GM19023 (cell line): ENCODE measurements at regions not wholly inside any gene's neighbourhood (a gene's known extent, or its start where the extent isn't known, plus 50 kb on each side); places are given as distances from the start of the nearest gene placed in this dataset.

Experiments
- ATAC-seq: cut with Tn5 transposase; IDR thresholded peaks from one replicate; pipeline ENCODE4 v1.9.1; 2021; ENCODE audit warnings: mild to moderate bottlenecking, moderate library complexity; ENCODE audit not compliant: unreplicated experiment

DNA sequence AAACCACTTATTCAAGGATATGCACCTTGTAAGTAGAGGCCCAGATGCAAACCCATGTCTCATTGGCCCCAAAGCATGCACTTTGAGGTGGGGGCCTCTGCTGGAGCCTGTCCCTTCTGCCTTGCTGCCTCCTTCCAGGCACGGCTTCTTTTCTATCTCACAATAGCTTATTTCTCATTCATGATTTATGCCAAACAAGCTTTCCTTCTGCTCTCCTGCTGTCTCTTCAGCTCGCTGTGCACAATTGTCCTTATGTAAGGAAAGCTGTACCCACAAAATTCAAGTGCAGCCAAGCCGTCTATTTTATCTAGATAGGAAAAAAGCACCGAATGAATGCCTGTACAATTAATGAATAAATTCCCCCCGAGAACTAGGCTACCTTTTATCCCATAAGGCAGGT, 124.8 kb upstream of the PACRGL start:
- no peak for ATAC-seq

GRCh38 chr4:20576861-20577260, 123.4 kb upstream of the PACRGL start:
- no peak for ATAC-seq

GRCh38 chr4:20577702-20578101, 122.6 kb upstream of the PACRGL start:
- ATAC-seq: no peak

DNA sequence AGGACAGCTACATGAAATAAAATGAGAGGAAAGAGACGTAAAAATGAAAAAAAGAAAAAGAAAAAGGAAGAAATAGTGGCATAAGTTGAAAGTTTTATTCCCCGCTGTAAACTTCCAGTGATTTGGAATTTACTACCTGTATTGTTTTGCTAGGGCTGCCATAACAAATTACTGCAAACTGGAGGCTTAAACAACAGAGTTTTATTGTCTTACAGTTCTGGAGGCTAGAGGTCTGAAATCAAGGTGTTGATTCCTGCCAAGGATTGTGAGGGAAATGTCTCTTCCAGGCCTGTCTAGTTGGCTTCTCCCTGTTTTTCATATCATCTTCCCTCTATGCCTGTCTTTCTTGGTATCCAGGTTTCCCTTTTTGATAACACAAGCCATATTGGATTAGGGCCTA, 119.4 kb upstream of the PACRGL start:
- no peak for ATAC-seq

DNA sequence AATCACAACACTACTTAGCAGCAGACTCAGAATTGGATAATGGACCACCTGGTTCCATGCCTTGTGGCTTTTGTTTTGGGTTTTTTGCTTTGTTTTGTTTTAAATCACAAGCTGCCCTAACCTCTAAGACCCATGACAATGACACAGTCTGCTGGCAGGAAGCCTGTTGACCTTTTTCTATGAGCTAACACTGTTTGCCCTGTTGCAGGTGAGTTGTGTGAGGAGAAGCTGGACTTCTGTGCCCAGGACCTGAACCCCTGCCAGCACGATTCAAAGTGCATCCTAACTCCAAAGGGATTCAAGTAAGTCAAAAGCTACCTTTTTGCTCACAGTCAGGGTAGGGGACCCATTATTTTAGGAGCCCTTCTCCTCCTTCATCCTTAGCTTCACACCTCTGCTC, 110.8 kb upstream of the PACRGL start:
- no peak for ATAC-seq

DNA sequence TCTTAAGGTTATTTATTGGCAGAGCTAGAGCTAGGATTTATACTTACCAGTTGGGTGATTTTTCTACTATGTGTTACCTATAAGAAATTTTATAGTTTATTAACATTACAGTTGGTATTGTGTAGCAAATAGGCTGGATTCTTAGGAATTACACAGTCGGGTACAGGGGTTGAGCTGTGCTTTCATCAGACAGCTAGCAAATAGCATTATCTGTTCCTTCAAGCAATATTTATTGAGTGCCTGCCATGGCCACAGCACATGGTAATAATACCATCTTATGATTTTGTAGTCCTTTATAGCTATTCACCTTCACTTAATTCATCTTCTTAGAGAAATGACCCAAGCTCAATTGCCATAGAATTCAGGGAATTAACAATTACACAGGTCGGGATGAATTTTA, 109.4 kb upstream of the PACRGL start:
- ATAC-seq: no peak

- ATAC-seq: no peak
Measured at GRCh38 chr4:20591571-20591970, 108.7 kb upstream of the PACRGL start.

- no peak for ATAC-seq
Measured at GRCh38 chr4:20592013-20592412, 108.2 kb upstream of the PACRGL start.

- no peak for ATAC-seq
Measured at GRCh38 chr4:20592663-20593062, 107.6 kb upstream of the PACRGL start.

- no peak for ATAC-seq
Measured at GRCh38 chr4:20598626-20599025, 101.6 kb upstream of the PACRGL start.

DNA sequence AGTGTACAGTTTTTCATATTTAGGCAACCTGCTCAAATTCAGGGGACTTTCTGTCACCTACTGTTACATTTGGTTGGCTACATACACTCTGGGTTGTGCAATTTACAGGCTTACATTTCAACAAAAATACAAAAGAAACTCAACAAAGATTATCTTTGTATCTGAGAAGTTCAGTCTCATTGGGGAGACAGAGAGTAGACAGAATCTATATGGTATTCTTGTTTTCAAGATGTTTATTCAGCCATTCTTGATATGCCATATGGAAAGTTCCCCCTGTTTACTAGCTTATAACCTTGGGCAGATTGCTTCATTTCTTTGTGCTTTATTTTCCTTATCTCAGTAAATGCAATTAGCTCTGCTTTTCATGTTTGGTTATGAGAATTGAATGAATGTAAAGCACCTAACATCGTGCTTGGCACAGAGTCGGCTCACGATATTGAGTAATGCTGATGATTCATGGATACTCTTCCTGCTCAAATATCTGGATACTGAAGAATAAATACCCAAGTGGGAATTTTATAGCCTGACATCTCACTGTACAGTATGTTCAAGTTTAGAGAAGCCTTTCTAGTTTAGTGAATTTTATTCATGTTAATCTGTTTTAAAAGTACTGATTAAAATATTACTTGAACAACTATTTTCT, 96.5 kb upstream of the PACRGL start:
- ATAC-seq: no peak

DNA sequence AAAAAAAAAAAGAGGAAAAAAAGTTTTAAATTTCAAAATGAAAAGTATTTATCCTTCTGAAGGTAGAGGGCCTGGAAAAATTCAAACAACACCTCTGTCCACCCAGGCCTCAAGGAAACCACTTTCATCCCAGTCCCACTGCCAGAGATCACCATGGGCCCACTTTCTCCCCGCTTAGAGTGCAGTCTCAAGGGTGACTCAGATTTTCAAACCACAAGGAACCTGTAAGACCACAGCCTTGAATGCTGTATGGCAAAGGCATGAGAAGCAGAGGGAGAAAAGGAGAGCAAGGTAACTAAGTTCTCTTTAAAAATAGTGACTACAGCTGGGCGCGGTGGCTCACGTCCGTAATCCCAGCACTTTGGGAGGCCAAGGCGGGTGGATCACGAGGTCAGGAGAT, 87.9 kb upstream of the PACRGL start:
- no peak for ATAC-seq

DNA sequence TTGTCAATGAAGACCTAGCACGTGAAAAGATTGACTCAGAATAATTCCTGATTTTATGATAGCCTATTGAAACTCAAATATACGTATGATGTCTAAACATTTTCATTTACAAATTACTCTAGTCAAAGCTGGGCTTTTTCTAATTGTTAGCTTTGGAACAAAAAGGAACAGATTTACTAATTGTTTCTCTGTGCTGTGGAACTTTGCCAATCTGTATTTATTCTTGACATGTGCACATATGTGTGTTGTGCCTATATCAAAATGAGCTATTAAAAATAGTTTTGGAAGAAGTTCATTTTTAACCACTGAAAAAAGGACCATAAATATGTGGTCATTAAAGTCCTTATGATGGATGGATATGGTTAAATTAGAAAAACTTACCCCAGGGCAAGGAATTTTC, 85.4 kb upstream of the PACRGL start:
- no peak for ATAC-seq

- no peak for ATAC-seq
Measured at GRCh38 chr4:20615486-20616260, 84.6 kb upstream of the PACRGL start.

GRCh38 chr4:20616313-20616712, 83.9 kb upstream of the PACRGL start:
- no peak for ATAC-seq

DNA sequence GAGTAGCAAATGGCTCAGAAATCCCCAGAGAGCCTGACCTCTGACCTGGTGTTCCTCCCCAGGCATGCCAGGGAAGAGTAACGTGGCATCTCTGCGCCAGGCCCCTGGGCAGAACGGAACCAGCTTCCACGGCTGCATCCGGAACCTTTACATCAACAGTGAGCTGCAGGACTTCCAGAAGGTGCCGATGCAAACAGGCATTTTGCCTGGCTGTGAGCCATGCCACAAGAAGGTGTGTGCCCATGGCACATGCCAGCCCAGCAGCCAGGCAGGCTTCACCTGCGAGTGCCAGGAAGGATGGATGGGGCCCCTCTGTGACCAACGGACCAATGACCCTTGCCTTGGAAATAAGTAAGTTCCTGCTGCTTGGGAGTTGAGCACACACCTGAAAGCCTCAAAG, 83.4 kb upstream of the PACRGL start:
- no peak for ATAC-seq

DNA sequence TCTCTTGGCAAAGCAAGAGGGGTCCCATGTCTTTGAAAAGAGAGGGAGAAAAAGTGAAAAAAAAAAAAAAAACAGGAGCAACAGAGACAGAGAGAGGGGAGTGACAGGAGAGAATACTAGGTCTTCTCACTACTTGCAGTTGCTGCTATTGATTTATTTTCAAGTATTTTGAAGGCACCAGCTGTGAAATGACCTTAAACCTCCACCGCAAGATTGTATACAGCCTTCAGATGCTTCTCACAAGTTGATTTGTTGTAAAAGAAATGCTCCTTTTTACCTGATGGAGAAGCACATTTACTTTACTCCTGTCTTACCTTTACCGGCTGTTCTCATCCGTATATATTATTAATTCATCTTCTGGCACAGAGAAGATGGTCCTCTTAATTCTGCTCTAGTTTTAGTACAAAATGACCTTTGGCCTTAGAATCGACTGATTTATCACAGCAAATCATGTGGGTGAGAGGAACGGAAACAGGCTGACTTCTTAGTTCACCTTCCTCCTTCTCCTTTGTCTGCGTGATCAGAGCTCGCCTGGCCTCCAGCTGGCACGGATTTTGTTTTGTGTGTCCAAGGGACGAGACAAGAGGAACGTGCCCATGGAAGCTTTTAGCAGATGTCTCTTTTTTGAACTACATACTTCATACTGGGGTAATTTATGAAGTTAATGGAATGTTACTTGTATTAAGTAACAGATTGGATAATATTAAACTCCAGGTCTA, 82.4 kb upstream of the PACRGL start:
- ATAC-seq: no peak

DNA sequence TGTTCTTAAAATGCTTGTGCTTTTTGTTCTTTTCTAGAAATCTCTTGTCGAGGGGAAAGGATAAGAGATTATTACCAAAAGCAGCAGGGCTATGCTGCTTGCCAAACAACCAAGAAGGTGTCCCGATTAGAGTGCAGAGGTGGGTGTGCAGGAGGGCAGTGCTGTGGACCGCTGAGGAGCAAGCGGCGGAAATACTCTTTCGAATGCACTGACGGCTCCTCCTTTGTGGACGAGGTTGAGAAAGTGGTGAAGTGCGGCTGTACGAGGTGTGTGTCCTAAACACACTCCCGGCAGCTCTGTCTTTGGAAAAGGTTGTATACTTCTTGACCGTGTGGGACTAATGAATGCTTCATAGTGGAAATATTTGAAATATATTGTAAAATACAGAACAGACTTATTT, 81.5 kb upstream of the PACRGL start:
- no peak for ATAC-seq

GRCh38 chr4:20621476-20621875, 78.8 kb upstream of the PACRGL start:
- no peak for ATAC-seq

DNA sequence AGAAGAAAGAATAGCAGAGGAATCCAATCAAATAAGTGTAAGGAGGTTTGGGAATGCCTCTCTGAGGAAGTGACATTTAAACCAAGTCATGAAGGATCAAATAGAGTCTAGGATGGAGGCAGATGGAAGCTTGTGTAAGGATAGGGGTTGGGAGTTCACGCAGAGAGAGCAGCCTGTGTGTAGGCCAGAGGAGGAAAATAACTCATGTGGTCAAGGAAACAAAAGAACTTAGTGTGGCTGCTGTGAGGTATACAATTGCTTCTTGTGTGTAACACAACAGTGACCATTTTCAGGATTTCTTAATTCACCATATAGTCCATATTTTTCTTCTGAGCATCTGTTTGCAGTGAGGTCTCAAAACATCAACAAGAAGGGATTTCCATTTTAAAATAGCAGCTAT, 77.6 kb upstream of the PACRGL start:
- ATAC-seq: no peak

DNA sequence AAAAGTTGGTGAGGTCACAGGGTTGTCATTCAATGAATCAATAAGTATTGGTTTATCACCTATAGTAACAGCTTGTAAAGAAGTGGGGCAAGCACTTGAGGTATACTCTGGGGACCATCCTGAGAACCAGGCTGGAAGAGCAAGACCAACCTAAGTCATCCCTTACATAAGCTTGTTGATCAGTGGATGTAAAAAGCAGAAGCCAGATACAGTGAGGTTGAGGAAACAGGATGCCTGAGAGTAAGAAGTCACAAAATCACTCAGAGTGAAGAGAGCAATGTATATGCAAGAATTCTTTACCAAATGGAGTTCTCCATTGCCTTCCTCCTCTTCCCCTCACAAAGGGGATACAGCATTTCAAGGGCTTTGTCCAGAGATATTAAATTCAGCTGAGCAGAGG, 76.3 kb upstream of the PACRGL start:
- no peak for ATAC-seq

DNA sequence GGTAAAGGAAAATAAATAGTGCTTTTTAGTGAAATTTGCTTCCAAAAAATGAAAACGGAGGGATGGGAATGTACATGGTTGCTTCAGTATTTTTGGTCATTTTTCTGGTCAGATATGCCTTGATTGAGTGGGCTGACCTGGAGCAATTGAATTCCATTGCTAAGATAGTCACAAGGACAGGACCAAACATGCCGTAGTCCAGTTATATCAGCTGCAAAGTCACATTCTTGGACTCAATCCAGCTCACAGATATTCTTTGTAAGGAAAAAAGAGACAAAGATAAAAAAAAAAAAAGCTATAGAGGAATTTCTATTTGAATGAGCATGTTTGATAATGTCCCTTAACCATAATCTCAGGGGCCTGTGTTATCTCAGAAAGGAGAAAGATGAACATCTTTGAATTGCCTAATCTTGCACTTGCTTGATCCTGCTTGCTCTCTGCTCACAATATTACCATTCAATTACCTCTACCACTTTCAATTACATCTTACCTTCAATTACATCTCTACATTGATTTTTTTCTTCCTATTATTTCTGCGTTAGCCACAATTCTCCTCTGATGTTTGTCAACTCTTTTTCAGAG, 75.4 kb upstream of the PACRGL start:
- no peak for ATAC-seq
